Breast epithelium (tissue), 4 donors: ENCODE measurements at regions not wholly inside any gene's neighbourhood (a gene's known extent, or its start where the extent isn't known, plus 50 kb on each side); places are given as distances from the start of the nearest gene placed in this dataset.

Experiments
- DNase-seq, 2 donors: peaks; one replicate each; pipeline ENCODE4 v3.0.0-alpha.2; 2019; ENCODE audit warnings: low spot score in 2 of 2
- H3K27ac ChIP-seq, 2 donors: fragments of 200-600 bp; sonication (generic) in 1 of 2; one replicate each; pipeline ENCODE4 v1.5.1; 2016 to 2019; ENCODE audit warnings: mild to moderate bottlenecking in 1 of 2
- H3K27me3 ChIP-seq, 2 donors: fragments of 200-600 bp; sonication (generic) in 1 of 2; one replicate each; pipeline versions ENCODE4 v1.5.1 to v1.6.0; 2017 to 2019; ENCODE audit warnings: control low read depth in 1 of 2, mild to moderate bottlenecking in 1 of 2
- H3K36me3 ChIP-seq: fragments of 200-600 bp; one replicate; pipeline ENCODE4 v1.5.1; 2019
- H3K4me1 ChIP-seq, 2 donors: fragments of 200-600 bp; sonication (generic); one replicate each; pipeline ENCODE4 v1.5.1; 2016 to 2019; ENCODE audit warnings: control low read depth in 1 of 2
- H3K4me3 ChIP-seq, 3 donors: fragments of 200-600 bp; sonication (generic); 1 replicate in 2 of 3; 2 replicates in 1 of 3; pipeline ENCODE4 v1.5.1; 2016 to 2019; ENCODE audit warnings: mild to moderate bottlenecking in 3 of 3, moderate library complexity in 2 of 3
- H3K9me3 ChIP-seq, 2 donors: fragments of 200-600 bp; sonication (generic) in 1 of 2; one replicate each; pipeline ENCODE4 v1.5.1; 2016 to 2019; ENCODE audit warnings: control low read depth in 1 of 2
- CTCF ChIP-seq, 3 donors: fragments of 450-650 bp; IDR thresholded peaks; one replicate each; pipeline ENCODE4 v1.5.1; 2016 to 2017; ENCODE audit warnings: antibody characterized with exemption in 3 of 3, mild to moderate bottlenecking in 3 of 3, moderate library complexity in 3 of 3
- POLR2A ChIP-seq: fragments of 450-650 bp; IDR thresholded peaks from one replicate; pipeline ENCODE4 v1.6.1; 2016; ENCODE audit warnings: antibody characterized with exemption, mild to moderate bottlenecking, moderate library complexity
- POLR2AphosphoS5 ChIP-seq, 3 donors: sonication (generic); formaldehyde crosslinking; IDR thresholded peaks; one replicate each; pipeline ENCODE4 v1.6.1; 2017; ENCODE audit warnings: antibody characterized with exemption in 3 of 3
- intact Hi-C: fragments of 100-400 bp; cut with DNase I; formaldehyde crosslinking; loops from one replicate; pipeline ENCODE4 v1.15.1; 2023; ENCODE audit warnings: low total_unique reads

GRCh38 chrX:78455901-78456300 lies 128.5 kb upstream of the CYSLTR1 start:
- Histone ChIP-seq H3K4me3 (no peak overlapping the region), H3K36me3 (no peaks in the 10 kb centered on the region), H3K27me3 (no peaks in the 10 kb centered on the region), H3K27ac (no peak overlapping the region), H3K4me1 (no peaks in the 10 kb centered on the region), H3K9me3 (peaks cover 4 to 9% of the 10 kb centered on the region in 2 donors)
- TF ChIP-seq POLR2A, result no peak
- no peak for TF ChIP-seq CTCF (IDR thresholded peaks at IDR 0.05)
- no peak for TF ChIP-seq POLR2AphosphoS5 (IDR thresholded peaks at IDR 0.05)
- DNase-seq, result no peak
- intact Hi-C loops, result no loop called here

- Histone ChIP-seq H3K27ac (no peak overlapping the region), H3K27me3 (no peaks in the 10 kb centered on the region), H3K4me3 (no peak overlapping the region), H3K36me3 (no peaks in the 10 kb centered on the region), H3K4me1 (no peaks in the 10 kb centered on the region), H3K9me3 (peaks cover 0 to 5% of the 10 kb centered on the region in 2 donors)
- DNase-seq, result no peak
- intact Hi-C loops, result no loop called here
- TF ChIP-seq CTCF (IDR thresholded peaks at IDR 0.05) (no peak), POLR2AphosphoS5 (IDR thresholded peaks at IDR 0.05) (no peak), POLR2A (no peak)
Observed at GRCh38 chrX:78452356-78452755, 124.9 kb upstream of the CYSLTR1 start.

GRCh38 chrX:78437621-78438020 lies 110.2 kb upstream of the CYSLTR1 start:
- intact Hi-C loops, result no loop called here
- Histone ChIP-seq H3K27ac (no peak overlapping the region), H3K4me3 (no peak overlapping the region), H3K9me3 (no peaks in the 10 kb centered on the region), H3K36me3 (no peaks in the 10 kb centered on the region), H3K4me1 (no peaks in the 10 kb centered on the region), H3K27me3 (peaks cover 0 to 7% of the 10 kb centered on the region in 2 donors)
- TF ChIP-seq CTCF (IDR thresholded peaks at IDR 0.05), result no peak
- TF ChIP-seq POLR2A, result no peak
- TF ChIP-seq POLR2AphosphoS5 (IDR thresholded peaks at IDR 0.05), result no peak
- no peak for DNase-seq

GRCh38 chrX:78429172-78429571 lies 101.8 kb upstream of the CYSLTR1 start:
- intact Hi-C loops, result no loop called here
- H3K4me3 ChIP-seq, result no peak overlapping the region
- no peaks in the 10 kb centered on the region for H3K36me3 ChIP-seq
- no peaks in the 10 kb centered on the region for H3K4me1 ChIP-seq
- H3K27me3 ChIP-seq, result peaks cover 0 to 6% of the 10 kb centered on the region in 2 donors
- no peak for DNase-seq
- no peak for TF ChIP-seq CTCF (IDR thresholded peaks at IDR 0.05)
- no peak for TF ChIP-seq POLR2A
- TF ChIP-seq POLR2AphosphoS5 (IDR thresholded peaks at IDR 0.05), result no peak
- no peaks in the 10 kb centered on the region for H3K9me3 ChIP-seq
- H3K27ac ChIP-seq, result no peak overlapping the region

- H3K9me3 ChIP-seq, result peaks cover 12 to 30% of the 10 kb centered on the region in 2 donors
- peaks cover 0 to 7% of the 10 kb centered on the region in 2 donors for H3K27me3 ChIP-seq
- no peaks in the 10 kb centered on the region for H3K4me1 ChIP-seq
- no peak for DNase-seq
- no peaks in the 10 kb centered on the region for H3K36me3 ChIP-seq
- TF ChIP-seq CTCF (IDR thresholded peaks at IDR 0.05), result no peak
- TF ChIP-seq POLR2A, result no peak
- TF ChIP-seq POLR2AphosphoS5 (IDR thresholded peaks at IDR 0.05), result no peak
- intact Hi-C loops, result no loop called here
- H3K27ac ChIP-seq, result no peak overlapping the region
- H3K4me3 ChIP-seq, result no peak overlapping the region
Observed at GRCh38 chrX:78388663-78389062, 61.3 kb upstream of the CYSLTR1 start.
